SW 1271 (cell line): ENCODE measurements at regions not wholly inside any gene's neighbourhood (a gene's known extent, or its start where the extent isn't known, plus 50 kb on each side); places are given as distances from the start of the nearest gene placed in this dataset.

Experiments
- DNase-seq, 2 experiments: peaks; one replicate each; lab custom pipeline; 2025; lab: John Stamatoyannopoulos, UW

GRCh38 chr9:103919605-103920209 lies 174.4 kb upstream of the SMC2 start:
- no peak for DNase-seq

- DNase-seq: no peak
These were observed 165.7 kb upstream of the SMC2 start for GRCh38 chr9:103928442-103928841.

GRCh38 chr9:103941104-103941503 lies 153.0 kb upstream of the SMC2 start:
- DNase-seq: no peak

GRCh38 chr9:103942200-103942599 lies 151.9 kb upstream of the SMC2 start:
- DNase-seq: no peak

- no peak for DNase-seq
These were observed 151.5 kb upstream of the SMC2 start for GRCh38 chr9:103942651-103943050.

GRCh38 chr9:103949096-103949495 lies 145.0 kb upstream of the SMC2 start:
- no peak for DNase-seq

GRCh38 chr9:103977163-103977562 lies 116.9 kb upstream of the SMC2 start:
- no peak for DNase-seq

- no peak for DNase-seq
These were observed 115.7 kb upstream of the SMC2 start for GRCh38 chr9:103978396-103978795.

- no peak for DNase-seq
These were observed 112.2 kb upstream of the SMC2 start for GRCh38 chr9:103981912-103982311.

- no peak for DNase-seq
These were observed 109.0 kb upstream of the SMC2 start for GRCh38 chr9:103985077-103985476.

GRCh38 chr9:103988821-103989220 lies 105.3 kb upstream of the SMC2 start:
- DNase-seq: no peak

- no peak for DNase-seq
These were observed 103.8 kb upstream of the SMC2 start for GRCh38 chr9:103990311-103990710.

GRCh38 chr9:103991001-103991400 lies 103.1 kb upstream of the SMC2 start:
- no peak for DNase-seq

- no peak for DNase-seq
These were observed 102.4 kb upstream of the SMC2 start for GRCh38 chr9:103991698-103992097.

GRCh38 chr9:103992938-103993579 lies 101.0 kb upstream of the SMC2 start:
- no peak for DNase-seq

- DNase-seq: no peak
These were observed 96.2 kb upstream of the SMC2 start for GRCh38 chr9:103997856-103998370.

GRCh38 chr9:103999375-104000062 lies 94.6 kb upstream of the SMC2 start:
- DNase-seq: no peak

GRCh38 chr9:104009826-104010225 lies 84.3 kb upstream of the SMC2 start:
- DNase-seq: no peak

GRCh38 chr9:104022083-104022482 lies 72.0 kb upstream of the SMC2 start:
- no peak for DNase-seq

- DNase-seq: no peak
These were observed 69.0 kb upstream of the SMC2 start for GRCh38 chr9:104025104-104025503.

GRCh38 chr9:104025945-104026344 lies 68.2 kb upstream of the SMC2 start:
- DNase-seq: no peak

GRCh38 chr9:104027295-104027694 lies 66.8 kb upstream of the SMC2 start:
- no peak for DNase-seq

- DNase-seq: no peak
These were observed 65.3 kb upstream of the SMC2 start for GRCh38 chr9:104028827-104029226.
